Stomach (tissue), 8 donors: ENCODE measurements at regions not wholly inside any gene's neighbourhood (a gene's known extent, or its start where the extent isn't known, plus 50 kb on each side); places are given as distances from the start of the nearest gene placed in this dataset.

Experiments
- DNase-seq, 2 donors: peaks; one replicate each; pipeline versions ENCODE4 v3.0.0 to v3.0.0-alpha.2; 2013 to 2019
- H3K27ac ChIP-seq, 5 donors: fragments of 200-600 bp in 4 of 5; sonication (generic) in 4 of 5; one replicate each; pipeline ENCODE4 v1.5.1; 2013 to 2019; ENCODE audit warnings: mild to moderate bottlenecking in 1 of 5, moderate library complexity in 1 of 5
- H3K27me3 ChIP-seq, 3 donors: fragments of 200-600 bp; sonication (generic); one replicate each; pipeline ENCODE4 v1.5.1; 2017 to 2019; ENCODE audit warnings: mixed run types in 1 of 3
- H3K36me3 ChIP-seq, 4 donors: fragments of 200-600 bp; sonication (generic); 1 replicate in 3 of 4; 2 replicates in 1 of 4; pipeline ENCODE4 v1.5.1; 2016 to 2019
- H3K4me1 ChIP-seq, 4 donors: fragments of 200-600 bp; sonication (generic); one replicate each; pipeline ENCODE4 v1.5.1; 2016 to 2019
- H3K4me3 ChIP-seq, 4 donors: fragments of 200-600 bp; sonication (generic) in 3 of 4; one replicate each; pipeline ENCODE4 v1.5.1; 2016 to 2019; ENCODE audit warnings: mild to moderate bottlenecking in 1 of 4
- H3K9me3 ChIP-seq, 4 donors: fragments of 200-600 bp; sonication (generic); one replicate each; pipeline ENCODE4 v1.5.1; 2016 to 2019
- EP300 ChIP-seq: sonication (generic); formaldehyde crosslinking; IDR thresholded peaks from one replicate; pipeline ENCODE4 v1.6.1; 2017; ENCODE audit warnings: antibody characterized with exemption
- POLR2A ChIP-seq, 4 donors: fragments of 450-650 bp; IDR thresholded peaks; one replicate each; pipeline ENCODE4 v1.6.1; 2016; ENCODE audit warnings: antibody characterized with exemption in 4 of 4, control low read depth in 2 of 4, mild to moderate bottlenecking in 1 of 4, moderate library complexity in 1 of 4
- POLR2AphosphoS5 ChIP-seq, 3 donors: sonication (generic); formaldehyde crosslinking; IDR thresholded peaks; one replicate each; pipeline ENCODE4 v1.6.1; 2016; ENCODE audit warnings: antibody characterized with exemption in 3 of 3
- WGBS, 5 donors: extraction: QIAGEN DNeasy Blood & Tissue Kit in 3 of 5; methylation state at CpG; one replicate each; pipeline versions ENCODE4 v1.1.5 to v1.1.7; 2013 to 2018; 5-methylcytosine and 5-hydroxymethylcytosine counted together
- intact Hi-C: fragments of 100-400 bp; cut with DNase I; formaldehyde crosslinking; loops from one replicate; pipeline ENCODE4 v1.15.1; 2023; ENCODE audit warnings: low total_unique reads
- TF ChIP-seq, protein P1 (sequence below), 7 experiments: fragments of 450-650 bp in 4 of 7; fragments of 200-600 bp in 3 of 7; sonication (generic) in 3 of 7; IDR thresholded peaks; one replicate each; pipeline ENCODE4 v1.5.1; 2016 to 2019; ENCODE audit warnings: antibody characterized with exemption in 7 of 7, control low read depth in 2 of 7, mild to moderate bottlenecking in 1 of 7
- donor health status: healthy with polysubstance abuse.
- donor health status: Bipolar disorder and iron deficiency.
- donor health status: healthy.

- TF ChIP-seq POLR2A (IDR thresholded peaks at IDR 0.05) (no peak), EP300 (no peak), POLR2AphosphoS5 (IDR thresholded peaks at IDR 0.05) (no peak)
- TF ChIP-seq, protein P1, sequence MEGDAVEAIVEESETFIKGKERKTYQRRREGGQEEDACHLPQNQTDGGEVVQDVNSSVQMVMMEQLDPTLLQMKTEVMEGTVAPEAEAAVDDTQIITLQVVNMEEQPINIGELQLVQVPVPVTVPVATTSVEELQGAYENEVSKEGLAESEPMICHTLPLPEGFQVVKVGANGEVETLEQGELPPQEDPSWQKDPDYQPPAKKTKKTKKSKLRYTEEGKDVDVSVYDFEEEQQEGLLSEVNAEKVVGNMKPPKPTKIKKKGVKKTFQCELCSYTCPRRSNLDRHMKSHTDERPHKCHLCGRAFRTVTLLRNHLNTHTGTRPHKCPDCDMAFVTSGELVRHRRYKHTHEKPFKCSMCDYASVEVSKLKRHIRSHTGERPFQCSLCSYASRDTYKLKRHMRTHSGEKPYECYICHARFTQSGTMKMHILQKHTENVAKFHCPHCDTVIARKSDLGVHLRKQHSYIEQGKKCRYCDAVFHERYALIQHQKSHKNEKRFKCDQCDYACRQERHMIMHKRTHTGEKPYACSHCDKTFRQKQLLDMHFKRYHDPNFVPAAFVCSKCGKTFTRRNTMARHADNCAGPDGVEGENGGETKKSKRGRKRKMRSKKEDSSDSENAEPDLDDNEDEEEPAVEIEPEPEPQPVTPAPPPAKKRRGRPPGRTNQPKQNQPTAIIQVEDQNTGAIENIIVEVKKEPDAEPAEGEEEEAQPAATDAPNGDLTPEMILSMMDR (IDR thresholded peaks at IDR 0.05): no peak
- Histone ChIP-seq H3K36me3 (no peaks in the 10 kb centered on the region), H3K9me3 (no peaks in the 10 kb centered on the region), H3K4me3 (no peak overlapping the region), H3K27ac (no peak overlapping the region), H3K27me3 (no peaks in the 10 kb centered on the region), H3K4me1 (no peaks in the 10 kb centered on the region)
- no peak for DNase-seq
- 83 to 95% (median 89%) methylated on average over 3 of the region's 3 CpGs for WGBS, 5 donors
- intact Hi-C loops: no loop called here
These were observed 90.5 kb upstream of the ANXA1 start for GRCh38 chr9:73061146-73061545.

- intact Hi-C loops: no loop called here
These were observed 92.4 kb upstream of the ANXA1 start for GRCh38 chr9:73059247-73059646.

GRCh38 chr9:73056245-73056644 is 95.4 kb upstream of the ANXA1 start:
- WGBS, 5 donors: 76 to 79% (median 77%) methylated on average over 5 of the region's 5 CpGs
- no peak for DNase-seq
- H3K27me3 ChIP-seq: no peaks in the 10 kb centered on the region
- intact Hi-C loops: no loop called here
- H3K9me3 ChIP-seq: no peaks in the 10 kb centered on the region
- H3K27ac ChIP-seq: no peak overlapping the region
- no peaks in the 10 kb centered on the region for H3K4me1 ChIP-seq
- TF ChIP-seq POLR2AphosphoS5 (IDR thresholded peaks at IDR 0.05) (no peak), POLR2A (IDR thresholded peaks at IDR 0.05) (no peak), EP300 (no peak)
- TF ChIP-seq, protein P1 (IDR thresholded peaks at IDR 0.05): no peak
- no peak overlapping the region for H3K4me3 ChIP-seq
- no peaks in the 10 kb centered on the region for H3K36me3 ChIP-seq

More at GRCh38 chr9:73059247-73059646, 92.4 kb upstream of the ANXA1 start:
- H3K4me1 ChIP-seq: no peaks in the 10 kb centered on the region
- no peaks in the 10 kb centered on the region for H3K9me3 ChIP-seq
- no peaks in the 10 kb centered on the region for H3K27me3 ChIP-seq
- no peak overlapping the region for H3K27ac ChIP-seq
- TF ChIP-seq, protein P1 (IDR thresholded peaks at IDR 0.05): no peak
- no peak for TF ChIP-seq POLR2AphosphoS5 (IDR thresholded peaks at IDR 0.05)
- TF ChIP-seq EP300: no peak
- no peak overlapping the region for H3K4me3 ChIP-seq
- no peaks in the 10 kb centered on the region for H3K36me3 ChIP-seq
- DNase-seq: peak in 1 of 2 donors; percentile 20
- 69 to 82% (median 74%) methylated on average over 2 of the region's 2 CpGs for WGBS, 5 donors

DNA sequence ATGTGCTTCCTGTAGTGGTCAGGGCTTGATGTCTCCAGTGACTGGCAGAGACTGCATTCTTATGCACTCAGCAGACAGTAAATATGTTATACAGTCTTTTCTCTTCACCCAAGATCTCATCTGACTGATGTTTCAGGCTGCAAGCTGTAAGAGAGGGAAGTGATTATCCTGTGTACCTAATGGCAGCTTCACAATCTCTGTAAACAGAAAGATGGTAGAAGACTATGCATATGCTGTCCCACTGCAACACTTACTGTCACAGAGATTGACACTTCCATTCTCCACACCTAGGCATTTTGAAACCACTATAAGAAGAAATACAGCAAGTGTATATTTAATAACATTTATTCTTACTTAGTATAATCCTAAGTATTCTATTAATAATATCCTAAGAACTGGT is 97.6 kb upstream of the ANXA1 start:
- TF ChIP-seq EP300: no peak
- no peak for TF ChIP-seq POLR2AphosphoS5 (IDR thresholded peaks at IDR 0.05)
- TF ChIP-seq, protein P1 (IDR thresholded peaks at IDR 0.05): no peak
- TF ChIP-seq POLR2A (IDR thresholded peaks at IDR 0.05): no peak
- intact Hi-C loops: no loop called here
- Histone ChIP-seq H3K9me3 (no peaks in the 10 kb centered on the region), H3K4me1 (peaks cover 0 to 10% (median 0%) of the 10 kb centered on the region in 4 donors), H3K4me3 (no peak overlapping the region), H3K27ac (no peak overlapping the region), H3K36me3 (no peaks in the 10 kb centered on the region), H3K27me3 (no peaks in the 10 kb centered on the region)
- DNase-seq: no peak
